ENCODE measurements at regions not wholly inside any gene's neighbourhood (a gene's known extent, or its start where the extent isn't known, plus 50 kb on each side); places are given as distances from the start of the nearest gene placed in this dataset.
A peak's percentile ranks its signal among the peaks of the same experiment; 100 is the strongest.

DNA sequence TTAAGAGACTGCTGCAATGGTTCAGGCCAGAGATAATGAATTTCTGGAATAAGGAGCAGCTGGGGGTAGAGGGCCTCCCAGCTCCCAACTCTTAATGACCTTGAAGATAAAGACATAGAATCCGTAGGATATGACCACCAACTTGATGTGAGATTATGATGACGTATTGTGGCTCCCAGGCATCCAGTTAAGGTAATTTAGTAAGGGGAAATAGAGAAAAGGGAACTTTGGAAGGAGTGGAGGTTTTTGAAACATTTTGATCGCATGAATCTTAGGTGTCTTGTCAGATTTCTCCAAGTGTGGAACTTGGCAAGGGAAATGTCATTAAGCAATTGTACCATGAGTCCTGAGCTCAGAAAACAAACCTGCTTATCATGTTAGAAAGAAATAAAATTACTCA, 277.3 kb upstream of the TANK start:
- DNase-seq: no peak

DNA sequence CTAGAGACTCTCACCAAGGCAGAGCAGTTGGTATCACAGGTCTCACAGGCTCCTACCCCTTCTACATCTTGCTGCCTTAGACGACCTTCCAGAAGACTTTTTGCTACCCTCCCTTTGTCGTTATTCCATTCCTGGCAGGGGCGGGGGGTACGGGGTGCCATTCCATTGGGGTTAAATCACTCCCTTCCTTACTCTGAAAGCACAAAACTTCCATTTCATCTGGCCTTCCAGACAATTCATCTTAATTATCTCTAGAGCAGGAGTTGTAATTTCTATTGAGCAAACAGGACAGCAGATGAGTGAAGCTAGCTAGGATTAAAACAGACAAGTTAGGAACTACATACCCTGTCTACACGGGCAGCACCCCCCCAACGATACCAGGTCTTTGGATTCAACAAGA, 276.2 kb upstream of the TANK start:
- DNase-seq: no peak

DNA sequence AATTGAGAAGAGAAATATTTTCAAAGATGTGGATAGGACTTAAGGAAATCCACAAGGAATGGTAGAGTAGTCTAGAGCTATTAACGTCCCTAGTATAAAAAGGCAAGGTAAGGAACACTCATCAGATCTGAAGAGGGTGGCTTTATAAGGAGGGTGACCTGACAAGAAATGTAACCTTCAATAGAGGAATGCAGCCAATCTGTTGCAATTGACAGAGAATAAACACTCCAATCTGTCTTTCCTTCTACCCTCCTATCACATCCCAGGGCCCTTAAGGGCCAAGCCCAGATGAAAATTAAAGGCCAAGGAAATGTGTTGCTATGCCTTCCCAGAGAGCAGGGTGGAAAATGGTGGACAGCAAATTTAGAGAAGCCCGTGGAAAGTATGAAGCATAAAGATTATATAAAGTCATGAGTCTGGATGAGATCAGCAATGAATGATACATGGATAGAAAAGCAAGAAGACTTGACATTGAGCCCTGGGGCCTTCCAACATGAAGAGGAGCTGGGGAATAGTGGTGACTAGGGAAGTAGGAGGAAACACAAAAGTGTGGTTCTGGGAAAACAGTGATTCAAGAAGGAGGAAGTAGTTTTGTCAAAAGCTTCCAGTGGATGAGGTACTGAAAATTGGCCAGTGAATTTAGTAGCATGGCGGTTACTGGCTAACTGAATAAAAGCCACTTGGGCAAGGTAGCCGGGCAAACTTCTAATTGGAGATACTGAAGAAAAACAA, 270.6 kb upstream of the TANK start:
- no peak for DNase-seq

DNA sequence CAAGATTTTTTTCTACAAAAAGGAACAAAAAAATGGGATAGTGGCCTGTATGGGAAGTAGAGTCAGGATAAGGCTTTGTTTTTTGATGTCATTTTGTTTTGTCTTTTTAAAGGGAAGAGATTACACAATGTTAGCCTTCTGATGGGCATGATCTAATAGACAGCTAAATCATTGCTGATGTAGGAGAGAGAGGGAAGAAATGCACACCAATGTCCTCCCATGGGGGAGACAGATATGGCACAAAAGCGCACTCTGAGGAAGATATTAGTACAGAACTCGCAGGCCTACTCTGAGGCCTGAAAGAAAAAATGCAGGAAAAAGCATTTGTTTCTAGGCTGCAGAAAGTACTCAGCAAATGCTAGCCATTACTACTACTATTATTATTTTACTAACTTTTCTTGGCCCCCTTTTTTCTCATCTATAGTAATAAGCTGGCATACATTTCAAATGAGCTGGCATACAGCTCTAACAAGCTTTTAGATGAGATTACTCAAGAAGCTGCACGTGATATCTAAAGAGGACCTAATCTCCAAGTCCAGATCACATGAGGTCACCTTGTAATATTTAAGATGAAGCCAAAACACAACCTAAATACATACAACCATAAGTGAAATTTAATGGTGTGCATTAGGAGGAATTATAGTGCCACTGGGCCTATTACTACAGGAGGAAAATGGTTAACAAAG, 269.4 kb upstream of the TANK start:
- no peak for DNase-seq

DNA sequence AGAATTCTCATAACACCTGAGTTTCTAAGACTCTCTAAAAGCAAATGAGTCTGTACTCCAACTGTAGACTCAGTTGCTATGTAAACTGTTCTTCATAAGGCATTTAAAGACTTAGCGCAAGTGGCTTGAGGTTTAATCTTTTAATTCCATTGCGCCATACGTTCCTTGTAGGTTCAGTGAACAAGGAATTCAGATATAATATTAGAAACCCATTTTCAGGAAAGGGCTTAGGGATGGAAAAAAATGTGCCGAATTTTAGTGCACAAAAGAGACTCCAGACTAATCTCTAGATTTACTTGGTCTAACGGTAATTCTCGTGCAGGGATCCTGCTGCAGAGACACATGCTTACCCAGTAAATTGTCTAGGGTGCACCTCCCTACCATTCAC, 268.9 kb upstream of the TANK start:
- no peak for DNase-seq

DNA sequence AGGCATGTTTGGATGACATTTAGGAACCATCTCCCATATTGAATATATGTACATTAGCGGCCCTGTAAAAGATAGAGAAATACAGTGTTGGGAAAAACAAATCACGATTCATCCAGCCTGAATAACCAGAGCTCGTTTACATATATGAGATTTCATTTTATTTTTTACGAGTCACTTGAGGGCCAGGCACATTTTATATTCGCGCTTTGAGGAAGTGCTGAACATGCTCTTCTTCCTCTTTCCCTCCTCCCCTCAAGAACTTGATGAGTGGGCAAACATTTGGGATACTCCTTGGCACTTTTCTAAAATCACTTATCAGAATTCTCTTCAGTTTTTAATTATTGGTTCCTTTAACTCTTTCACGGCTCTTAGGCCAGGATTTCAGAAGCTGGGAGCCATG, 268.0 kb upstream of the TANK start:
- DNase-seq: no peak

DNA sequence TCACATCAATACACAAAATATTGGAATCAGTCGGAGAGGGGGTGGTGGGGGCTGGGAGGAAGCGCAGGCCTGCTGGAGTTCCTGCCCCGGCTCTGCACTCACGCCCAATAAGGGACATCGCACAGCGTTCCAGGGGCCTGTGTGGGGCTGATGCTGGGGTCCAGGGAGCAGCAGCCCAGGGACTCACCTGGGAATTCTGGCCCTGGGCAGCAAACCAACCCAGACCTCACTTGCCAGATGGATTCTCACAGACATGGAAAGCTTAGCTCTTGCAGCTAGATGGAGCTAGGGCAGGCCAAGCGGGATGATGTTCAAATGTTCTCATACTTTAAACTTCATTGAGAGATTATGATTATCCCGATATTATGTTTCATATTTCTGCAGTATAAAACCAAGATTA, 266.6 kb upstream of the TANK start:
- no peak for DNase-seq

DNA sequence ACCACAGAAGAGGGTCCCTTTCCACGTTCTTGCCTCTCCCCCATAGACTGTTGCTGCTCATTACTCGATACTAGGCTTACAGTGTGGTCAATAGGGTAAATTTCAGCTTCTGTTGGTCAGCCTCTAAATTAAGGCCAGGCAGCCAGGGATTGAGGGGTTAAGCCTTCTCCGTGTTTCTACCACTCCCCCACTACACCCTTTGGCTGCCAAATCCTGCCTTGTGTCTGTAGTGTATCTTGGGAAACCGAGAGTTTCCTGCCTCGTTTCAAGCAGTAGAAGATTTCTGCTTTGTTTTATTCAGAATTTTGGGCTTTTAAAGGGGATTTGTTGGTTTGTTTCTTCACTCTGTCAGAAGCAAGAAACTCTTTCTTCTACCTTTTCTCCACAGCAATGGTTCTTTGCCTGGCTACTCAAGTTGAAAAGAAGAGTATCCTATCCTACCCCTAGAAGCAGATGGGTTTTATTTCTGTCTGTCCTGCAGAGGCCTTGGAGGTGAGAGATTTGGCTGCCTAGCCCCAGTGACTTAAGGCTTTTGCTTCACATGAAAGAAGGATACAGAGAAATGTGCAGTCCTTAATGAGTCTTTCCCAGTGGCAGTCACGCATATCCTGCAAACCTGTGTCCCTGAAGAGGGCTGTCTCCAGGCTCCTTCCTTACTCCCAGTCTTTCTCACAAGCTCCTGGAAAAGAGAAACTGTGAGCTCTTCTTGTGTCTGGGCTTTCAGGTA, 261.5 kb upstream of the TANK start:
- no peak for DNase-seq

DNA sequence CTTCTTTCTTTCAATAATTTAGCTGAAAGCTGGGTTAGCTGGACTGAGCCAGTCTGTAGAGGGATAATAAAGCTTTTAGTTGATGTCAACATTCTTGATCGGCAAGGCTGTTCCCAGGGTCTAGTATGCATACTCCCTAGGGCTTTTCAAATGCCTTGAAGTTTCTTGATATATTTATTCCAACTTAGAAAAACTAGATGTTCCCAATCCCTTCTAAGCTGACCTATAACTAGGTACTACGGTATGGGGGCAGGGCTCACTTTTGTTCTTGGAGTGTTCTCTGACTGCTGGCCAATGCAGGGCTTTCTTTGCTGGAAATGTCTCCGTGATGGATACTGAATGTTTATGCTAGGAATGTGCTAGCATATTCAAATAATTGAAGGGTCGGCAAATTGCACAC, 258.6 kb upstream of the TANK start:
- no peak for DNase-seq

DNA sequence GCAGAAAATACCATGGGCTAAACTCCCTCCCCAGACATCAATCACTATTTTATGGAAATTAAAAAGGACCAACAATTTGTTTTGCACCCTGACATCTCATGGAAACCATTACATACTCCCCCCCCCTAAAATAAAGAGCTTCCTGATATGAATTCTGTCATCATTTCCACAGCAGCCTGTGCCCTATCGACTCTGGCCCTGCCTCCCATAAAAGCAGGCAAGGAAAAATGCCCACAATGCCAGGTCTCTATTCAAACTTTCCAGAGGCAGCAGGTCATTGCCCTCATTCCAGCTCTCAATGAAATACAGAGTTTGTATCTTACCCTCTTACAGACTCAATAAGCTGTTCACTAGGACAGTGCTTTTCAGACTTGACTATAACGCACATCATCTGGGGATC, 254.4 kb upstream of the TANK start:
- DNase-seq: no peak

DNA sequence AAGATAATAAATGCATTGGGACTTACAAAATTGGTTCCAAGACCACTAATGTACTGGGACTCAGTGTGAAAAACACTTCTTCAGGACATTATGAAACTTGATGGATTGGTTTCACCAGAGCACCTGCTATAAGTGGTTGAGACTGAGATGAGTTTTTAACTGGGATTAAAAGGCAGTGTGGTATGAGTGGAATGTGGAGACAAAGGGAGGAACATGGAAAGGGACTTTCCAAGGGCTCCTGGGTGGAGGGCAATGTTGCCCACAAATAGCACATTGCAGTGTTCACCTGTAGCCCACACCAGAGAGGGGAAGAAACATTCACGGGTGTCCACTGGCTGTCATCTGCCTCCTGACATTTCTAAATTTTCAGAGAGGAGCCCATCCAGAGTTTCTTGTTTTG, 253.3 kb upstream of the TANK start:
- DNase-seq: no peak

DNA sequence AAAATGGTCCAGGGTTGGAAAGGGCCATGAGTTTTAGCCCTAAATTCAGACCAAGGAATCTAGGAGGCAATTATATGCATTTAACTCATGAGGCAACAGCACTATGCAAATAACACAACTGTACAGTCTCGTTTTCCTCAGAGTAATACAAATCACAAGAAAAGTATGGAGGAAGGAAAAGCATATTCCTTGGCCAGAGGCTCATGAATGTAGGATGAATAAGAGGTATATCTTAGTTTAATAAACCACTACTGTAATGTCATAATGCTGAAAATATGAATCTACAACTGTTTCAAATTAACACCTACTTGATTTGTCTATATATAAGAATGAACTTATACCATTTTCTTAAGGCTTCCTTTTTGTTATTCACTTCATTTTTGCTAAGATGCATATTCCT, 252.5 kb upstream of the TANK start:
- no peak for DNase-seq

DNA sequence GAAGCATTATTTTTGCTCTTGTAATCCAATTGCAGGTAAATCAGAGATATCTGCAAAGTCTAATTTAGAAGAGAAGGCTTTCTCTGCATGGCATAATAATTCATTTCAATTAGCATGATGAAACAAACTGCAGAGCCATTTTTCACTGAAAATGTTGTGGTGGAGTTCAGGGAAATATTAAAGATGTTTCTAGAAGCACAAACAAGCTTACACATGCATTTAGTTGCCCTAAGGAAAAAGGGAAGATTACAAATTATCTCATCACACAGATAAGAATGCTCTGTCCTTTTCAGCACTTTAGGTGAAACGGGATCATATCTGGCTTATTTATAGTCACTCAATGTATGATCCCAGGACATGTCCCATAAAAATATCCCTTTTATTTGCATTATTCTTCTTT, 252.1 kb upstream of the TANK start:
- no peak for DNase-seq

DNA sequence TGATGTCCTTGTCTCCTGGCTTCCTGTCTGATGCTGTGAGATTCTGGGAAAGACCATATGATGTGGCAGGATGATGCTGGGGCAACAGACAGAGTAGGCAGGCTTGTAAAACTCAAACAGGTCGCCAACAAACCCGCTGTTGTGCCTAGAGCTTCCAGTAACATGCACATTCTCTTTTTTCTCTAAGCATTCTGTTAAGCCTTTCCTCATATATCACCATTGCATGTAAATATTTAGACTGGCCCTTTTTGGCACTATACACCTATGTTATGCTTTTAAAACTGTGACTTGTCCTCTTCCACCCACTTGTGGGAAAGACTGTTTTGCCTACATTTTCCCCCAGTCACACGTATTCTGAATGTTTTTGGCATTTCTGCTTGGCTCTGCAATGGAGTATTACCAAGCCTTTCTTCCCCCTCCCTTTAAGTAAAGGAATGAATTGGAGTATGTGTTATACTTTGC, 250.4 kb upstream of the TANK start:
- no peak for DNase-seq

DNA sequence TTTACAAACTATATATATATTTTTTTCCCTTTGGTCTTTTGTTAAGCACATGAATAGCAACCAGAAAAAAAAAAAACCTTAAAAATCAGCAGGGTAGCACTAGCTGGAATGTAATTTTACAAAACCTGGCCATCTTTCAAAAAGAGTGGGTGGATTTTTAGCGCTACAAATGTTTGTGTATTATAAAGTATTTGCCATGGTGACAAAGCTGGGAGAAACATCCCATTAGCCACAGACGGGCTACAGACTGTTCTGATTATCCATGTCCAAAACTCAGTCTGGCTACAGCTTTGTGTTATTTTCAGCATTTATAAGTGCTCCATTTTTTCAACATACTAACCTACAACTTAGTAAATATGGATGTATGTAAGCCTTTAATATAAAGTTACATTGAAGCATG, 249.5 kb upstream of the TANK start:
- no peak for DNase-seq

DNA sequence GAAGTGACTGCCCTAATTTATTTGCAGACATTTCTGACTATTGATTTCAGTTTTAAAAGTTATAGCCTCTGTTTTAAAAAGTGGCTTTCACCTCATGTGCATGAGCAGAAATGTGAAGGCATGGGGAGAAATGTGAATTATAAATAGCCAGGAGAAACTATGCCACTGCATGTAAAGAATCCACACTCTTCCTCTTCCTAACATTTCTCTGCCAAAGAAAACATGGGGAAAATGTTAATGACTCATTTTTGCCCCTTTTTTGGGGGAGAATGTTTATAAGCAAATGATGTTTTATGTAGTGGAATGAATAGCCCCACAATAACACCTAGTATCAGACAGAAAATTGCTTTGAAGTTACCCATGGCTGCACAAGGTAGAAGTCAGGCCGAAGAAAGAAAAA, 249.0 kb upstream of the TANK start:
- no peak for DNase-seq

DNA sequence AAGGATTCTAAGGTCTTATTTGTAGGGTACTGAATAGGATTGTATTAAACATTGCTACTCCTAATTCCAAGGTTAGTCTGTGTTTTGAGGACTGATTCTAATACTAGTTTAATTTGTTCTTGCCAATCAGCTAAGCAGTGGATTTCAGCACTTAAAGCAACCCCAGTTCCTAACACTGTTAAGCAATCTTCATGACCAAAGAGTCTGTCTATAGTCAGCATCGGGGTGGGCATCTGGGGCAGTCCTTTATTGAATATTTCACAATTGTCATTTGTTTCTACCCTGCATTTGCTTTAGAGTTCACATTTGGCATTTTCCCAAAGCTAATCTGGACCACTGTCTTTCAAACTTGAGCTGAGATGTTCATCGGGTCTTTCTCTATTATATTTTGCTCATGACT, 248.0 kb upstream of the TANK start:
- DNase-seq: no peak

DNA sequence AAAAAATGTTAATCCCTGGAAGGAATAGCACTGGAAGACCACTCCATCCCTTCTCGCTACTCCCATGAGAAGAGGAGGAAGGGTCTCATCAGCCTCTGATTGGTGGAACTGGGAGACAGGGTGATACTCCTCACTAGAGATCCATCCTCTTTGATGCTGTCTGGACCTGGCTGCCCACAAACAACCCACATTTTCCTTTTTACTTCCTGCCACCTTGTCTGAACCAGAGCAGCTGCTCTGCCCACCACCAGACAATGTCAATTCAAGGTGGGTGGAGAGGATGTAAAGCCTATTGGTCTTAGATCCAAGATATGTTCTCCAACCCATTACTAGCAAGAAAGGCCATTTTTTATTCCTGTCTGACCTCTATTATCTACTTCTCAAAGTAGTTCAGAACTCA, 246.9 kb upstream of the TANK start:
- no peak for DNase-seq

DNA sequence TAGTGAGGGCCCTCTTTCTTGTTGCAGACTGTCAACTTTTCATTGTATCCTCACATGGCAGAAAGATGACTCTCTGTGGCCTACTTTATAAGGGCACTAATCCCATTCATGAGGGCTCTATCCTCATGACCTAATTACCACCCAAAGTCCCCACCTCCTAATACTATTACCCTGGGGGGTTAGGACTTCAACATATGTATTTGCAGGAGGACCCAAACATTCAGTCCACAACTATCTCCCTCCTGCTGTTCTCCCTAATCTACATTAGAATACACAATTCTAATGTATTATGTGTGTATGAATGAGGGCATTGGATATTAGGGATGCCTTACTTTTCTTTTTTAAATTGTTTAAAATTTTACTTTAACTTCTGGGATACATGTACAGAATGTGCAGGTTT, 246.0 kb upstream of the TANK start:
- no peak for DNase-seq

DNA sequence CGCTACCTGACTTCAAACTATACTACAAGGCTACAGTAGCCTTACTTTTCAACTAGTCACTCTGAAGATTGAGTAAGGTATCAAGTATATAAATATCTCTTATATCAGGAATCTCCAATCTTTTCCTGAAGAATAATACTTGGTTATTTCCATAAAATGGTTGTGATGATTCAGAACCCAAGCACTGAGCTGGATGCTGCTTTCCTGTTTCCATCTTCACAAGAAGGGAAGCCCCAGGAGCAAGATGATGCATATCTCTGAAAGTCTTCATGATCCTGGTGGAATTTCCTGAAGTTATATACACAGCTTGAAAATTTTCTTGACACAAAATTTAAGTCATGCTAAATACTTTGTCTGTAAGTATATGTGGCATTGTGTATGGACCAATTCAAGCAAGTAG, 243.9 kb upstream of the TANK start:
- no peak for DNase-seq

DNA sequence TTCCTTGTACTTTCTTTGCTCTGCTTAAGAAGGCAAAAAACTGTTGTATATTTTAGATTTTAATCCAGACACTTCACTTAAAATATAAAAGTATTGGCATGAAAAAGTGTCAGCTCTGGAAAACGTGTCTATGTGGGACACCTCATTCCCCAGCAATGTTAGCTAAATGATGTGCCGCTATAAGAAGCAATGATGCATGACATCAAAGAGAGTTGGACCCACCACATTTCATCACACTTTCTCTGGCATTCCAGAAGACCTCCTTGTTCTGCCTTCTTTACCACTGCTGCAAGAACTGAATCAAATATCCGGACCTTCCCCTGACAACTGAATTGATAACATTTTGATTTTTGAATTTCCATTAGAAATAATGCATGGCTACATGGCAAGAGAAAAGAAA, 242.4 kb upstream of the TANK start:
- no peak for DNase-seq

DNA sequence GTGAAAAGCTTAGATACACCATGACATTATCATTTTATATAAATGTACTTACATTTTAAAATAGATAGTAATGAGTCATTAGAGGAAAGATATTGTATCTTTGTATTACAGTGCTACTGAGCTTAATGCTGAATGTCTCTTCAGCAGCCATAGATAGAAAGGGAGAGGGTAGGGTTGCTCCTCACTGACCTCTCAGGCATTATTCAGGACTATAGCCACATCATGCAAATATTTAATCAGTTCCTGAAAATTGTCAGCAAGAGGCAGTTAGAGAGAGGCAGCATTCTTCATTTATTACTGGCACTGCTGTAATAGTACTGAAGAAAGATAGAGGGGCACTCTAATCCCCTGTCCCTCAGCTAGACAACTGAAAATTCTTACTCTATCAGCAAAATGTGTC, 242.0 kb upstream of the TANK start:
- no peak for DNase-seq

DNA sequence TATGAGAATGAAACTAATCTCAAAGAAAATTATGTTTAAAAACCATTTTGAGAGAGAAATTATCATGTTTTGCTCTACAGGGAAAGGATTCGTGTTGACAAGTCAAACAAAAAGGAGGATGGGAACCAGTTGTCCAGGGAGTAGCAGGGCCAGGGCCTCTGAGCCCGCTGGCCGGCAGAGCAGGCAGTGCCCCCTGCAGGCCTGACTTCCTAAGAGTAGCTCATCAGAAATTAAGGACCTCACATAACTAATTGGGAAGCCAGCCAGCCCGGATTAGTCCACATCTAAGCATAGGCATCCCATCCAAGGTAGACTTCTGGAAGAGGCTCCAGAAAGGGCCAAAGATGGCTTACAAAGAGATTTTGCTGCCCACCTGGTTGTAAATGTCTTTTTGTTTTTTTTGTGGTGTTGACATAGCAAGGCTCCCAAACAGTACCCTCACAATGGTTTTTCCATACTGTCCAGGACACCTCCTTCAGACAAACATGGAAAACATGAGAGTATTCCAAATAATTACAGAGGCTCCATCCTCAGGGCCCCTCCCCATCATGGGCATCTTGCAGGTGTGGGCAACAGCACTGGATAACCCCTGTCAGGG, 241.2 kb upstream of the TANK start:
- DNase-seq: peak; percentile 5

DNA sequence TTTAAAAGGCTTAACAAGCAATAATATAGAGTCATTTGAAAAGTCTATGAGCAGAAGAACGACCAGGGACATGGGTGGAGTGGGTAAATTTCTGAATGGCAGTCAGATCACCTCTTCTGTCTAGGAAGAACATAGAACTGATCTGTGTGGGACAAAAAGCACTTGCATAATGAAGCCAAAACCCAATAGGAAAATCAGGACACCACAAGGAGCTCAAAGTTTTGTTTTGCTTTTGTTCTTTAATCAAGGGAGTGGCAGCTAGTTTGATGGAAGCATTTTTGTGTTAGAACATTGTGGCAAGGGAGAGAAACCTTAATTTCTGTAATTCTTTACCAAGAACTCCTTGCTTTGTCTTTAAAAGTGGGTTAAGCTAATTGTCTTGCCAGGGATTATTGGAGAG, 240.2 kb upstream of the TANK start:
- no peak for DNase-seq

Data from T-helper 9 cell (primary cell).